ENCODE measurements at regions not wholly inside any gene's neighbourhood (a gene's known extent, or its start where the extent isn't known, plus 50 kb on each side); places are given as distances from the start of the nearest gene placed in this dataset.

GRCh38 chr12:65657635-65658034 lies 166.6 kb upstream of the HMGA2 start:
- no peak for TF ChIP-seq CTCF (IDR thresholded peaks at IDR 0.05)

GRCh38 chr12:65658360-65658759 lies 165.9 kb upstream of the HMGA2 start:
- TF ChIP-seq CTCF (IDR thresholded peaks at IDR 0.05), result no peak

- TF ChIP-seq CTCF (IDR thresholded peaks at IDR 0.05), result no peak
Observed at GRCh38 chr12:65659681-65660080, 164.6 kb upstream of the HMGA2 start.

- no peak for TF ChIP-seq CTCF (IDR thresholded peaks at IDR 0.05)
Observed at GRCh38 chr12:65660096-65660495, 164.2 kb upstream of the HMGA2 start.

GRCh38 chr12:65660836-65661235 lies 163.4 kb upstream of the HMGA2 start:
- TF ChIP-seq CTCF (IDR thresholded peaks at IDR 0.05), result no peak

- no peak for TF ChIP-seq CTCF (IDR thresholded peaks at IDR 0.05)
Observed at GRCh38 chr12:65662590-65662989, 161.7 kb upstream of the HMGA2 start.

- TF ChIP-seq CTCF (IDR thresholded peaks at IDR 0.05), result no peak
Observed at GRCh38 chr12:65663097-65663496, 161.2 kb upstream of the HMGA2 start.

- no peak for TF ChIP-seq CTCF (IDR thresholded peaks at IDR 0.05)
Observed at GRCh38 chr12:65663648-65664047, 160.6 kb upstream of the HMGA2 start.

Measured in LNCAP (cell line).